WTC11 (cell line): ENCODE measurements at regions not wholly inside any gene's neighbourhood (a gene's known extent, or its start where the extent isn't known, plus 50 kb on each side); places are given as distances from the start of the nearest gene placed in this dataset.

Source experiments
- ATAC-seq: fragments of 200-7000 bp; cut with Tn5 transposase; 2 replicates; pipeline ENCODE4 v1.10.0; 2021; ENCODE audit warnings: mild to moderate bottlenecking, moderate library complexity
- CTCF ChIA-PET: fragments of 300-600 bp; sonication (Branson Sonifier 250); formaldehyde crosslinking; loops from one replicate; lab custom pipeline; 2021; ENCODE audit warnings: antibody characterized with exemption; lab: Charles Lee
- POLR2A ChIA-PET: fragments of 350-600 bp; sonication (Branson Sonifier 250); formaldehyde crosslinking; loops from one replicate; lab custom pipeline; 2021; ENCODE audit warnings: antibody characterized with exemption; lab: Charles Lee
- DNase-seq: peaks from one replicate; pipeline ENCODE4 v3.0.0; 2021; ENCODE audit warnings: low spot score
- H3K27ac Mint-ChIP-seq: 2 replicates; pipeline ENCODE4 v1.8.0; 2021; ENCODE audit warnings: mixed read lengths
- H3K27me3 Mint-ChIP-seq: 2 replicates; pipeline ENCODE4 v1.8.0; 2021; ENCODE audit warnings: low read depth, mild to moderate bottlenecking, moderate library complexity, mixed read lengths
- H3K36me3 Mint-ChIP-seq: 2 replicates; pipeline ENCODE4 v1.8.0; 2021; ENCODE audit warnings: mixed read lengths
- H3K4me1 Mint-ChIP-seq: 2 replicates; pipeline ENCODE4 v1.8.0; 2022; ENCODE audit warnings: mixed read lengths
- H3K4me3 Mint-ChIP-seq: 2 replicates; pipeline ENCODE4 v1.8.0; 2021; ENCODE audit warnings: mild to moderate bottlenecking, moderate library complexity, mixed read lengths
- H3K9me3 Mint-ChIP-seq: 2 replicates; pipeline ENCODE4 v1.8.0; 2021; ENCODE audit warnings: mixed read lengths
- GTF2I ChIP-seq: fragments of 250-450 bp; sonication (Bioruptor Pico); conservative IDR thresholded peaks from 2 replicates; pipeline ENCODE4 v1.4.0; 2021; ENCODE audit warnings: mild to moderate bottlenecking
- IRF1 ChIP-seq: sonication (generic); formaldehyde crosslinking; IDR thresholded peaks from 2 replicates; pipeline ENCODE4 v1.8.0; 2023; ENCODE audit warnings: missing genetic modification reagents
- JUN ChIP-seq: sonication (generic); formaldehyde crosslinking; IDR thresholded peaks from 2 replicates; pipeline ENCODE4 v1.8.0; 2023; ENCODE audit warnings: mild to moderate bottlenecking, missing genetic modification reagents
- NFYB ChIP-seq: sonication (generic); formaldehyde crosslinking; conservative IDR thresholded peaks from 2 replicates; pipeline ENCODE4 v1.8.0; 2022; ENCODE audit warnings: low read depth, missing genetic modification reagents
- STAT6 ChIP-seq: sonication (generic); formaldehyde crosslinking; conservative IDR thresholded peaks from 2 replicates; pipeline ENCODE4 v1.8.1; 2023; ENCODE audit warnings: mild to moderate bottlenecking, low read depth, missing genetic modification reagents, moderate library complexity
- USF2 ChIP-seq: sonication (generic); formaldehyde crosslinking; IDR thresholded peaks from 2 replicates; pipeline ENCODE4 v1.8.1; 2023; ENCODE audit warnings: mild to moderate bottlenecking, missing genetic modification reagents, moderate library complexity
- ZNF138 ChIP-seq: sonication (generic); formaldehyde crosslinking; conservative IDR thresholded peaks from 2 replicates; pipeline ENCODE4 v1.8.1; 2022; ENCODE audit warnings: mild to moderate bottlenecking, moderate library complexity, missing genetic modification reagents
- ZNF416 ChIP-seq: fragments of 250-450 bp; sonication (Bioruptor Pico); IDR thresholded peaks from 2 replicates; pipeline ENCODE4 v1.9.0; 2021; ENCODE audit warnings: mild to moderate bottlenecking, inconsistent platforms
- TF ChIP-seq, protein P1 (sequence below): fragments of 250-450 bp; sonication (Bioruptor Pico); IDR thresholded peaks from 2 replicates; pipeline ENCODE4 v1.9.0; 2021; ENCODE audit warnings: moderate library complexity, mild to moderate bottlenecking, inconsistent platforms, borderline replicate concordance

GRCh38 chr7:52940481-52940880, 95.0 kb upstream of the POM121L12 start:
- Mint-ChIP-seq H3K27ac (no peak overlapping the region), H3K4me3 (no peak overlapping the region), H3K27me3 (no peaks in the 10 kb centered on the region), H3K36me3 (no peaks in the 10 kb centered on the region)
- POLR2A ChIA-PET, result no interaction called here
- no peak for DNase-seq
- no peak for TF ChIP-seq GTF2I
- TF ChIP-seq, protein P1, sequence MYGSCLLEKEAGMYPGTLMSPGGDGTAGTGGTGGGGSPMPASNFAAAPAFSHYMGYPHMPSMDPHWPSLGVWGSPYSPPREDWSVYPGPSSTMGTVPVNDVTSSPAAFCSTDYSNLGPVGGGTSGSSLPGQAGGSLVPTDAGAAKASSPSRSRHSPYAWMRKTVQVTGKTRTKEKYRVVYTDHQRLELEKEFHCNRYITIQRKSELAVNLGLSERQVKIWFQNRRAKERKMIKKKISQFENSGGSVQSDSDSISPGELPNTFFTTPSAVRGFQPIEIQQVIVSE (CRISPR knock-in tag), result no peak
- TF ChIP-seq ZNF138, result no peak
- no peak for TF ChIP-seq JUN
- no peak for TF ChIP-seq ZNF416 (CRISPR knock-in tag)
- TF ChIP-seq, all 79 proteins: peak for 0
- CTCF ChIA-PET, result no interaction called here
- Mint-ChIP-seq H3K4me1 (no peaks in the 10 kb centered on the region), H3K9me3 (no peaks in the 10 kb centered on the region)
- ATAC-seq, result no peak

GRCh38 chr7:52938455-52939133, 96.8 kb upstream of the POM121L12 start:
- Mint-ChIP-seq H3K27ac (no peak overlapping the region), H3K4me3 (no peak overlapping the region), H3K4me1 (no peaks in the 10 kb centered on the region), H3K9me3 (peaks cover 9% of the 10 kb centered on the region), H3K27me3 (no peaks in the 10 kb centered on the region), H3K36me3 (no peaks in the 10 kb centered on the region; the same call in 1 of the 2 replicates)
- no peak for ATAC-seq
- TF ChIP-seq NFYB, result no peak
- no peak for DNase-seq
- ChIA-PET CTCF (no interaction called here), POLR2A (no interaction called here)

- CTCF ChIA-PET, result interaction anchor here (2.1 kb wide), 1 partner anchor 19 kb away, joined by 5 read pairs; no protein-coding TSS in a partner anchor
Observed at GRCh38 chr7:52936750-52937149, 98.7 kb upstream of the POM121L12 start.

More at GRCh38 chr7:52936750-52937149, 98.7 kb upstream of the POM121L12 start:
- no peaks in the 10 kb centered on the region; the same call in 1 of the 2 replicates for H3K36me3 Mint-ChIP-seq
- H3K9me3 Mint-ChIP-seq, result peaks cover 19% of the 10 kb centered on the region
- no peaks in the 10 kb centered on the region for H3K27me3 Mint-ChIP-seq
- TF ChIP-seq IRF1 (CRISPR knock-in tag) (no peak), STAT6 (CRISPR knock-in tag) (no peak), USF2 (CRISPR knock-in tag) (no peak)
- H3K4me3 Mint-ChIP-seq, result no peak overlapping the region
- no peaks in the 10 kb centered on the region for H3K4me1 Mint-ChIP-seq
- no peak for DNase-seq
- no peak for ATAC-seq
- H3K27ac Mint-ChIP-seq, result no peak overlapping the region
- POLR2A ChIA-PET, result no interaction called here
